ENCODE measurements at regions not wholly inside any gene's neighbourhood (a gene's known extent, or its start where the extent isn't known, plus 50 kb on each side); places are given as distances from the start of the nearest gene placed in this dataset.

GRCh38 chr18:40452599-40452998 lies 1502.4 kb upstream of the PIK3C3 start:
- no peak for TF ChIP-seq EZH2 (IDR thresholded peaks at IDR 0.05; ENCODE audit: borderline replicate concordance, low read length)
- TF ChIP-seq CTCF (IDR thresholded peaks at IDR 0.05; ENCODE audit: low read length), result no peak
- no peaks in the 10 kb centered on the region for H3K79me2 ChIP-seq (ENCODE audit: insufficient read depth, low read length)
- H3F3A ChIP-seq (ENCODE audit: insufficient read depth, low read length), result no peaks in the 10 kb centered on the region
- no peaks in the 10 kb centered on the region for H3K27me3 ChIP-seq (ENCODE audit: insufficient read depth, low read length)
- no peak overlapping the region for H3K9ac ChIP-seq (ENCODE audit: low read length)
- no peak overlapping the region for H3K4me3 ChIP-seq (ENCODE audit: low read depth, low read length, poor library complexity, severe bottlenecking)
- no peaks in the 10 kb centered on the region for H3K9me2 ChIP-seq (ENCODE audit: low read depth, low read length)
- H3K4me1 ChIP-seq (ENCODE audit: insufficient read depth, low read length, severe bottlenecking), result no peaks in the 10 kb centered on the region
- H3K36me3 ChIP-seq (ENCODE audit: insufficient read depth, low read length), result no peaks in the 10 kb centered on the region
- H3K9me3 ChIP-seq (ENCODE audit: low read length), result no peaks in the 10 kb centered on the region
- no peaks in the 10 kb centered on the region for H4K20me1 ChIP-seq (ENCODE audit: insufficient read depth, low read length)
- H3K4me2 ChIP-seq (ENCODE audit: low read length), result no peak overlapping the region
- H3K27ac ChIP-seq (ENCODE audit: low read depth, low read length, poor library complexity, severe bottlenecking), result no peak overlapping the region
- no peak overlapping the region for H2AFZ ChIP-seq (ENCODE audit: low read length)

GRCh38 chr18:40450751-40451150 lies 1504.3 kb upstream of the PIK3C3 start:
- Histone ChIP-seq H3F3A (ENCODE audit: insufficient read depth, low read length) (no peaks in the 10 kb centered on the region), H3K4me1 (ENCODE audit: insufficient read depth, low read length, severe bottlenecking) (no peaks in the 10 kb centered on the region), H3K9ac (ENCODE audit: low read length) (no peak overlapping the region), H3K27me3 (ENCODE audit: insufficient read depth, low read length) (no peaks in the 10 kb centered on the region), H3K4me3 (ENCODE audit: low read depth, low read length, poor library complexity, severe bottlenecking) (no peak overlapping the region), H4K20me1 (ENCODE audit: insufficient read depth, low read length) (no peaks in the 10 kb centered on the region), H3K9me2 (ENCODE audit: low read depth, low read length) (no peaks in the 10 kb centered on the region), H3K4me2 (ENCODE audit: low read length) (no peak overlapping the region), H3K79me2 (ENCODE audit: insufficient read depth, low read length) (no peaks in the 10 kb centered on the region), H3K27ac (ENCODE audit: low read depth, low read length, poor library complexity, severe bottlenecking) (no peak overlapping the region), H3K36me3 (ENCODE audit: insufficient read depth, low read length) (no peaks in the 10 kb centered on the region), H3K9me3 (ENCODE audit: low read length) (no peaks in the 10 kb centered on the region), H2AFZ (ENCODE audit: low read length) (no peak overlapping the region)
- TF ChIP-seq CTCF (IDR thresholded peaks at IDR 0.05; ENCODE audit: low read length) (no peak), EZH2 (IDR thresholded peaks at IDR 0.05; ENCODE audit: borderline replicate concordance, low read length) (no peak)

- no peaks in the 10 kb centered on the region for H3F3A ChIP-seq (ENCODE audit: insufficient read depth, low read length)
- no peaks in the 10 kb centered on the region for H3K79me2 ChIP-seq (ENCODE audit: insufficient read depth, low read length)
- no peak overlapping the region for H3K4me3 ChIP-seq (ENCODE audit: low read depth, low read length, poor library complexity, severe bottlenecking)
- no peaks in the 10 kb centered on the region for H3K27me3 ChIP-seq (ENCODE audit: insufficient read depth, low read length)
- H3K4me2 ChIP-seq (ENCODE audit: low read length), result no peak overlapping the region
- no peaks in the 10 kb centered on the region for H3K9me3 ChIP-seq (ENCODE audit: low read length)
- no peaks in the 10 kb centered on the region for H3K36me3 ChIP-seq (ENCODE audit: insufficient read depth, low read length)
- no peaks in the 10 kb centered on the region for H4K20me1 ChIP-seq (ENCODE audit: insufficient read depth, low read length)
- H3K9ac ChIP-seq (ENCODE audit: low read length), result no peak overlapping the region
- TF ChIP-seq CTCF (IDR thresholded peaks at IDR 0.05; ENCODE audit: low read length) (no peak), EZH2 (IDR thresholded peaks at IDR 0.05; ENCODE audit: borderline replicate concordance, low read length) (no peak)
- H2AFZ ChIP-seq (ENCODE audit: low read length), result no peak overlapping the region
- no peaks in the 10 kb centered on the region for H3K9me2 ChIP-seq (ENCODE audit: low read depth, low read length)
- no peak overlapping the region for H3K27ac ChIP-seq (ENCODE audit: low read depth, low read length, poor library complexity, severe bottlenecking)
- H3K4me1 ChIP-seq (ENCODE audit: insufficient read depth, low read length, severe bottlenecking), result no peaks in the 10 kb centered on the region
Observed at GRCh38 chr18:40447820-40448219, 1507.2 kb upstream of the PIK3C3 start.
